NOMO-1 treated with dmso at 0.1 percent for 144 hours (cell line): ENCODE measurements at regions not wholly inside any gene's neighbourhood (a gene's known extent, or its start where the extent isn't known, plus 50 kb on each side); places are given as distances from the start of the nearest gene placed in this dataset.

Experiments
- DNase-seq: peaks from one replicate; lab custom pipeline; 2025; ENCODE audit not compliant: unreplicated experiment; lab: John Stamatoyannopoulos, UW

- no peak for DNase-seq
Measured at GRCh38 chr18:39399662-39400061, 1834.1 kb upstream of the CELF4 start.

DNA sequence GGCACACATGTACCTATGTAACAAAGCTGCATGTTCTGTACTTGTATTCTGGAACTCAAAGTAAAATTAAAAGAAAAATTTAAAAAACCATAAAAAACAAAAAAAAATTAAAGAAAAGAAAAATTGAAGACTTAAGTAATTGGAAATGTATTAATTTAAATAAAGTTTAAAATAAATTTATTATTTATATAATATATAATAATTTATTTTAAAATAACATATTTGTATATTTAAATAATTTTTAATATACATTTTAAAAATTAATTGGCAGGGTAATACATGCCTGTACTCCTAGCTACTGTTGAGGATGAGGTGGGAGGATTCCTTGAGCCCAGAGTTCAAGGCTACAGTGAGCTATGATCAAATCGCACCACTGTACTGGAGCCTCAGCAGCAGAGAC, 1830.6 kb upstream of the CELF4 start:
- no peak for DNase-seq

GRCh38 chr18:39389800-39390379, 1824.3 kb upstream of the CELF4 start:
- no peak for DNase-seq

GRCh38 chr18:39380866-39381265, 1815.3 kb upstream of the CELF4 start:
- DNase-seq, result no peak

DNA sequence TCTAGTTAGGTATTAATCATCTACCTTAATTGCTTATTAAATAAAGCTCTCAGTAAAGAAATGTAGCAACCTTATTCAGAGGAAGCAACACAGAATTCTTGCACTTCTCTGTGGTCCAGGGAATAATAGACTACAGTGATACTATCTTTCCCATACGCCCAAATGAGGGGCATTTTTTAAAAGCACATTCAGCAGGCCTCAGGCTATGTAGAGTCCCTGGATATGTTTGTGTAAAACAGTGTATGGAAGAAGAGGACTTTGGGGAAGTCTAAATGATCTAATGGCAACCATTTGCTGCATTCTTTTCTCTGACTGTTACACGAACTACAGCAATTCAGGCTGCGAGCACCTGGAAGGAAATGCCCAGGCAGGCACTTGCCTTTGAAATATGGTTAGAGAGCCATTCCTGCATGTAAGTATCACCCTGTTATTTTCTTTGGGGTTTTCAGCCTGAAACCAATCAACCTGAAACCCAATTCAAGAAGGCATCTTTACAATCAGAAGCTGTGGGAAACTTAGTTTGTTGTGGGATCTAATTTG, 1814.7 kb upstream of the CELF4 start:
- no peak for DNase-seq

- no peak for DNase-seq
Measured at GRCh38 chr18:39375066-39375465, 1809.5 kb upstream of the CELF4 start.

DNA sequence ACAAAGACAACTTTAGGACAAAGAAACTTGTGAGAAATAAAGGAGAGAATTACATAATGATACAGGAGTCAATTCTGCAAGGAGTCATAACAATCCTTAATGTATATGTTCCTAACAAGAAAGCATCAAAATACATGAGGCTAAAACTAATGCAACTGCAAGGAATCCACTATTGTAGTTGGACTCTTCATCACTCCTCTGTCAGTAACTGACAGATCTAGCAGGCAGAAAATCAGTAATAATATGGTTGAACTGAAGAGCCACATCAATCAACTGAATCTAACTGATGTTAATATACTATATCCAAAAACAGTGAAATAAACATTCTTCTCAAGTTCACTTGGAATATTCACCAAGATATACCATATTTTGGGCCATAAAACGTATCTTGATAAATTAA, 1806.4 kb upstream of the CELF4 start:
- DNase-seq, result no peak

GRCh38 chr18:39366656-39367055, 1801.1 kb upstream of the CELF4 start:
- no peak for DNase-seq

DNA sequence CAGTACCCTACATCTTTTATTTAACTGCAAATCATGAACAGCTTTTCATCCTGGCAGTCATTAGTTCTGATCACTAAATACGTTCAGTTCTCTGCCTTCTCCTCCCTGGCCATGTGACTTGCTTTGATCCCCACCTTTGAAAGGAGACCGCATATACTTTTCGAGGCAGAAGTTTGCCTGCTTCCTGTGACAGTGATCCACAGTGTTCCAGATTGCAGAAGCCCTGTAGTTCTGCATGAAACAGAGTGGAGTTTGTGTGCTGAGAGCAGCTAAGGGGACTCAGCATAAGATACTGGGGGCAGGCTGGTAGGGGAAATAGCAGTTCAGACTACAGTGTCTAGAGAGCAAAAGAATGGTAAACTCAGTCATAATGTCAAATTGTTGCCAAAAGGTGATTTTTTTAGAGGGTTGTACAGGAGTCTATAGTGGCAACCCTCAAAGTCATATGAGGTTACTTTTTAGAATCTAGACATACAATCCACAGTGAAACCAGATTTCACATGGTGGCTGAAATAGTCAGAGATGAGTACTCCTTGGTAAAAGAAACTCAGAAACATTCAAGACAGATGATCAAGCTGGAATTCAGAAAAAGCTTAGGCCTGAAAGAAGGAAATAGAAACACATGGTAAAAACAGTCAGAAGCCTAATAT, 1800.4 kb upstream of the CELF4 start:
- DNase-seq, result no peak

DNA sequence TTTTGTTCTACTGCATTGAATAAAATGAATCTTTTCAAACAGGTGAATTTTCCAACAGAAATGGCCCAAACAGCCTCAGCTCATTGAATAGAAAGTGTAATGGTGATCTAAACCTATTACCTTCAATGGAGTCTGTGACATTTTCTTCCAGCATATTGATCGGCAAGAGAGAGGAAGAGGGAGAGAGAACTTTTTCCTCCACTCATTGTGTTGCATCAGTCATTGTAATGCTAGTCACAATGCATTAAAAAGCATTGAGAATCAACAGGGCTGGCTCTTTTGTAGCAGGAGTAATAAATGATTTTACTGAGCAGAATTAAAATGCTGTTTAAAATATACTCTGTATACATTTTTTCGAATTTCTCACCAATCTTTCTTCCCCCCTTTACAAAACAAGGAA, 1794.5 kb upstream of the CELF4 start:
- no peak for DNase-seq

DNA sequence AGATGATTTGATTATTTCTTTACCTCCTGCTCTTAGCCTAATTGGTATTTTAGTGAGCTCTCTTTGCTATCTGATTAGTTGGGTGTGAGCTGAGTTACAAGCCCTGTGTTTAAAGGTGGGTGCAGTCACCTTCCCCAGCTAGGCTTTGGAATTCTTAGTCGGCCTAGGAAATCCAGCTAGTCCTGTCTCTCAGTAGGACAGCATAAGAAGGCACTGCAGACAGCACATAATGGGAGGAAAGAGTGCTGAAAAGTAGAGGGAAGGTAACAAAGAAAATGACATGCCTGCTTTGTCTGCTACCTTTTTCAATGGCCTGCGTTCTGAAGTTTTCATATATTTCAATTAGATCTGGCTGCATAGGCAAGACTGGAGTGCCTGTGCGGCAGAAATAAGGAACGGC, 1794.0 kb upstream of the CELF4 start:
- no peak for DNase-seq

DNA sequence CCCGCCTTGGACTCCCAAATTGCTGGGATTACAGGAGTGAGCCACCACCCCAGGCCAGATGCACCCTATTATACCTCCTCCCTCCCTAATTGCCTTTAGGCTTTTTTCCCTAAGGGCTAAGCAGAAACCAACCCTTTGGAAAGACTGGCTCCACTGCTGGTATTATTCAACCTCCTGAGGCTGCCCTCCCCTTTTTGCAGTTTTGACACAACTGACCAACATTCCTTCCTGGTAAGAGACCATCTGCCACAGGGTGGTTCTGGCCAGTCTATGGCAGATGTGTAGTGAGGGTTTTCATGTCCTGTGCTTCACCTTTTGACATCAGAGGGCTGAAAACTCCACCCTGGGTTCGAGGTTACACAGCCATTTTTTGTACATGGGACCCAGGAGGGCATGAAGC, 1785.3 kb upstream of the CELF4 start:
- DNase-seq, result no peak

- DNase-seq, result no peak
Measured at GRCh38 chr18:39349801-39350200, 1784.2 kb upstream of the CELF4 start.

GRCh38 chr18:39348757-39349156, 1783.2 kb upstream of the CELF4 start:
- no peak for DNase-seq

DNA sequence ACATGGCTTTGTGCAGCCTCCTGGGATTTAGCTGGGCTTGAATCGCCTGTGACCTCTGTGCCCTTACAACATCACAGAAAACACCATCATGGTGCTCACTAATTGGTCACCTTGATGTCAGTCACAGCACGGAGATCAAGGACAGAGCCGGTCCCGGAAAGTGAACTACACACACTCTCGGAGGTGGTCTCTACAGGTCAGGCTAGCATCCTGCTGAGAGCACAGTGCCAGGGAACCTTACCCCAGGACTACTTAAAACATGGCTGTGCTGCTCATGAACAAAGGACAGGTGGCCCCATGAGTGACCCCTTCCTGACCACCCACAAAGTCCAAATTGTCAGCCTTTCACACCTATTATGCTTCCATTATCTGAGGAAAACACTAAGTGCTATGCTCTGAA, 1782.1 kb upstream of the CELF4 start:
- no peak for DNase-seq

DNA sequence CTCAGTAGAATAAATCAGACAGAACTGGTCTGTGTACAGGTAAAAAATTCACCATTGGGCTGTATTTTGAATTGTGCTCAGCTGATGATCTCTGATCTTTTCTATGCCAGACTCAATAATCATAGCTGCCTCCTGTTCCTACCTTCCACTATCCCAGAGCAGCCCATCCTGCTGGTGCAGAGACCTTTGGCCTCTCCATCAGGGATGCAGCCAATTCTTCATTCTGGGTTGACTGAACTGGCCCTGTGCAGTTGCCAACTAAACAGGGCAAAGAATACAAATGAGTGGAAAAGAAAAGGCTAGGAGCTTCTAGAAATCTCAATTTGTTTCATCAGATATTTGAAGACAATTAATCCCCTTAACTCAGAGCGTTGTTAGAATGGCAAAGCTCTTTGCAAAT, 1781.3 kb upstream of the CELF4 start:
- no peak for DNase-seq

- no peak for DNase-seq
Measured at GRCh38 chr18:39345321-39345720, 1779.7 kb upstream of the CELF4 start.

DNA sequence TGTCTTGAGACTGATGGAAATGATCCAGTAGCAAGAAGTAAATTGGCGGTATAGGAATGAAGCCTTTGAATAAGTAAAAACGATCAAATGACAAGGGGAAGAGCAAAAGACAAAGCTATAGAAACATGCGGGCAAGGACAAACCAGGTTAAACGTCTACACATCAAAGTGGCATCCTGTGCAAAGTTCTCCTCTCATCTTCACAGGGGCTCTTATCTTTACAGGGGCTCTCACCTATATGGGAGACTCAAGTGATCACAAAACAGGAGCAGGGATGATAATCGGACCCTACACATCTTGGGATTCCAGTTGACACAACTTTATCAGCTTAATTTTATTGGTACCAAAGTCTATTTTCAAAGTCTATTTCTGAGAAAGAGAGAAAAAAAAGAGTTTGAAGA, 1778.9 kb upstream of the CELF4 start:
- no peak for DNase-seq

DNA sequence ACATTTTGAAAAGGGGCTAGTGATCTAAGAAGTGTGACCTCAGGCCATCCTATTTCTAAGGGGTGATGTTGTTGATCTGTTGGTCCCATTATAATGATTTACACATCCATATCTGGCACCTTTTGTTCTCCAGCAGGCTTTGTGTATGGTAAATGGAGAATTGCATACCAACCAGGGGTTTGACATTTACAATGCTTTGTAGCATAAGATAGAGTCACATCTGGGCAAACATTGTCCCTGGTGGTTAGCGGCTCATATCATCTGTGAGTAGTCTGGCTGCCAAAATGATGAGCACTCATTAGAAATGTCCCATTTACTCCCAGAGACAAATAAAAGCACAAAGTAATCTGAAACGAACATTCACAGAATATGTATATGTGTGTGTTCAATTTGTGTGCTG, 1775.5 kb upstream of the CELF4 start:
- DNase-seq, result no peak

DNA sequence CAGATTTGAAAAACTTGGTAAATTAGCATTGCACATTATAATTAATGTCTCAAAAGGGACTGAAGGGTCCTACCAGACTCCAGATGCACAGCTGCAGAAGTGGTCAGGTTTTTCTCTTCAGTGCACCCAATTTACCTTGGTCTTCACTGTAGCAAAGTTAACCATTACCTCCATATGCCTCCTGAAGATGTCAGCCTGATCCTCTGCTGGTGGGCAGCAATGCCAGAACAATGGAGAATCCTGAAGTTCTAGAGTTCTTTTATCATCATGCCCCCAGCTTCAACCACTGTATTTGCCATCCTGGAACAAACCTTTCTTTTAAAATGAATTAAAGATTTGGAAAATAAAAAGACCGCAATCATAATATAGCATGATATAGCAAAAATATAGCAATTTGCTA, 1774.8 kb upstream of the CELF4 start:
- DNase-seq, result no peak

DNA sequence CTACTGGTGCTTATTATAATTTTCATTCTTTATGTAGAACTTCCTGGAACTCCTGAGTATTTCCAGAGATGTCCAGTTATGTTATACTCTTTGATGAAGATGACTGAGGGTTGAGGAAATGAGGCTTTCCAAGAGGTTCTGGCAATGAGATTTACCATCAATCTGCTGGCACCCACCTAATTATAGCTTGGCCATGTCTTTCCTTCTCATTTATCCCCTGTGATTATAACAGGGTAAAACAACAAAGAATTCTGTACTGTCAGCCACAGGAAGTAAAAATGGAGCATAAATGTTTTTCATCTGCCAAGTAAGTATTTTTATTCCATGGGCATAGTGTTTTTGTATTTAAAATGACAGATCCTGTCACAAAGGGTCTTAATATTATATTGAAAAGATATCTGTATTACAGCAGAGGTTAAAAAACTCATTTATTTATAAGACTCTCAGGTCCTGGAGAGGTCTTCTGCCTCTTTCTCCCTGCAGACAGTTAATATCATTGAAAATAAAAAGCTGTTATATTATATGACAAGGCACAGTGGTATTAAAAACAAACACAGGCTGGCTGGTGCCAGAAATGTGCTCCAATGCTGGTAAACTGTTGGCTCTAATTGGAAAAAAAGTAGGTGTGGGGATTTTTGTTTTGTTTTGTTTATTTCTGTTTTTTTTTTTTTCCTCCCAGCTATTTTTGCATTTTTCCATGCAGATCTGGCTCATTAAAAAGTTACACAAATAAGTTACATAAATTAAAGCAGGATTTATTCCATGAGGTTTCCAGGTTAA, 1764.1 kb upstream of the CELF4 start:
- no peak for DNase-seq

DNA sequence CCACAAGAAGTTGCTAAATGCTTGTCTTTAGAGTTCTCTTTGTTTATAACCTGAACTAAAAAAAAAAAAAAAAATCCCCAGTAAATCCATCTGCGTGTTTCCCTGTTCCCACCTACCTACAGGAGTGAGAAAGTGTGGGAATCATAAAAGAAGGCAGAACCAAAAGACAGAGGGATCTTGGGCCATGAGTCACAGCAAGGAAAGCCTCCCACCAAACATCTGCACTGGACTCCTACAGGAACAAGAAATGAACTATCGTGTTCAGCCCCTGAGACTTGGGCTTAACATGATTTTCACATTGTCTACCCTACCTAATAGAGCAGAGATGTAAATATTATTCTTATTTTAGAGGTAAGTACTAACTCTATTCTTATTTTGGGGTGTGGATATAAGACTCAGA, 1761.2 kb upstream of the CELF4 start:
- no peak for DNase-seq
